Right lobe of liver (tissue), 6 donors: ENCODE measurements at regions not wholly inside any gene's neighbourhood (a gene's known extent, or its start where the extent isn't known, plus 50 kb on each side); places are given as distances from the start of the nearest gene placed in this dataset.

Experiments
- ATAC-seq, 4 donors: fragments of 200-7000 bp; cut with Tn5 transposase; one replicate each; pipeline ENCODE4 v1.9.1; 2020; ENCODE audit warnings: mild to moderate bottlenecking in 4 of 4, moderate library complexity in 4 of 4
- DNase-seq, 3 donors: peaks; one replicate each; pipeline ENCODE4 v3.0.0-alpha.2; 2020
- H3K27ac ChIP-seq, 3 donors: fragments of 200-600 bp; one replicate each; pipeline ENCODE4 v1.8.0; 2022
- H3K27me3 ChIP-seq, 2 donors: fragments of 200-600 bp; one replicate each; pipeline ENCODE4 v1.8.0; 2022
- H3K36me3 ChIP-seq, 4 donors: fragments of 200-600 bp; sonication (generic) in 1 of 4; one replicate each; pipeline versions ENCODE4 v1.5.1 to v1.8.0; 2017 to 2022; ENCODE audit warnings: control low read depth in 1 of 4
- H3K4me1 ChIP-seq, 4 donors: fragments of 200-600 bp; sonication (generic) in 1 of 4; one replicate each; pipeline versions ENCODE4 v1.5.1 to v1.8.0; 2017 to 2022; ENCODE audit warnings: control low read depth in 1 of 4
- H3K4me3 ChIP-seq, 3 donors: fragments of 200-600 bp; one replicate each; pipeline ENCODE4 v1.8.0; 2022
- H3K9me3 ChIP-seq, 4 donors: fragments of 200-600 bp; sonication (generic) in 1 of 4; one replicate each; pipeline versions ENCODE4 v1.5.1 to v1.8.0; 2017 to 2022; ENCODE audit warnings: control low read depth in 1 of 4
- POLR2A ChIP-seq: fragments of 450-650 bp; IDR thresholded peaks from one replicate; pipeline ENCODE4 v1.6.1; 2017; ENCODE audit warnings: antibody characterized with exemption, mild to moderate bottlenecking
- WGBS: methylation state at CpG from one replicate; pipeline ENCODE4 v1.1.6; 2018; ENCODE audit warnings: low coverage, low lambda C conversion rate; ENCODE audit not compliant: insufficient coverage; ENCODE audit errors: missing lambda C conversion rate; 5-methylcytosine and 5-hydroxymethylcytosine counted together
- intact Hi-C, 2 donors: fragments of 100-400 bp; cut with DNase I; formaldehyde crosslinking; loops; one replicate each; pipeline versions ENCODE4 v1.11.2 to v1.14.1; 2022
- TF ChIP-seq, protein P1 (sequence below), 4 donors: fragments of 200-600 bp in 3 of 4; fragments of 450-650 bp in 1 of 4; IDR thresholded peaks; one replicate each; pipeline versions ENCODE4 v1.5.1 to v1.8.0; 2016 to 2022; ENCODE audit warnings: antibody characterized with exemption in 4 of 4, mild to moderate bottlenecking in 2 of 4
- donor health status: DM: no; HTN: yes; CAD: no.
- donor health status: DM: no; HTN: no; CAD: no.
- donor health status: DM: no; HTN: no; CAD: no.
- donor health status: DM: no; HTN: yes; CAD: no.
- donor health status: DM: no; HTN: yes; CAD: no.

- Histone ChIP-seq H3K4me1 (no peaks in the 10 kb centered on the region), H3K4me3 (no peak overlapping the region), H3K9me3 (no peaks in the 10 kb centered on the region), H3K27ac (no peak overlapping the region), H3K27me3 (no peaks in the 10 kb centered on the region), H3K36me3 (no peaks in the 10 kb centered on the region)
- WGBS = 61% methylated on average over 2 of the region's 2 CpGs
- TF ChIP-seq, protein P1, sequence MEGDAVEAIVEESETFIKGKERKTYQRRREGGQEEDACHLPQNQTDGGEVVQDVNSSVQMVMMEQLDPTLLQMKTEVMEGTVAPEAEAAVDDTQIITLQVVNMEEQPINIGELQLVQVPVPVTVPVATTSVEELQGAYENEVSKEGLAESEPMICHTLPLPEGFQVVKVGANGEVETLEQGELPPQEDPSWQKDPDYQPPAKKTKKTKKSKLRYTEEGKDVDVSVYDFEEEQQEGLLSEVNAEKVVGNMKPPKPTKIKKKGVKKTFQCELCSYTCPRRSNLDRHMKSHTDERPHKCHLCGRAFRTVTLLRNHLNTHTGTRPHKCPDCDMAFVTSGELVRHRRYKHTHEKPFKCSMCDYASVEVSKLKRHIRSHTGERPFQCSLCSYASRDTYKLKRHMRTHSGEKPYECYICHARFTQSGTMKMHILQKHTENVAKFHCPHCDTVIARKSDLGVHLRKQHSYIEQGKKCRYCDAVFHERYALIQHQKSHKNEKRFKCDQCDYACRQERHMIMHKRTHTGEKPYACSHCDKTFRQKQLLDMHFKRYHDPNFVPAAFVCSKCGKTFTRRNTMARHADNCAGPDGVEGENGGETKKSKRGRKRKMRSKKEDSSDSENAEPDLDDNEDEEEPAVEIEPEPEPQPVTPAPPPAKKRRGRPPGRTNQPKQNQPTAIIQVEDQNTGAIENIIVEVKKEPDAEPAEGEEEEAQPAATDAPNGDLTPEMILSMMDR (IDR thresholded peaks at IDR 0.05) = no peak
- no peak for TF ChIP-seq POLR2A
- intact Hi-C loops = no loop called here
- no peak for ATAC-seq
- no peak for DNase-seq
Observed at GRCh38 chr9:1427875-1428274, 377.7 kb downstream of the DMRT2 start.

GRCh38 chr9:1429297-1429696, 379.1 kb downstream of the DMRT2 start:
- H3K4me3 ChIP-seq = no peak overlapping the region
- H3K36me3 ChIP-seq = no peaks in the 10 kb centered on the region
- 18% methylated on average over 5 of the region's 5 CpGs for WGBS
- peak; percentile 28 to 54 (median 51) for DNase-seq
- intact Hi-C loops = no loop called here
- no peaks in the 10 kb centered on the region for H3K4me1 ChIP-seq
- no peaks in the 10 kb centered on the region for H3K27me3 ChIP-seq
- no peak for TF ChIP-seq POLR2A
- TF ChIP-seq, protein P1 (IDR thresholded peaks at IDR 0.05) = peak; percentile 38 to 60 (median 48)
- no peak overlapping the region for H3K27ac ChIP-seq
- no peaks in the 10 kb centered on the region for H3K9me3 ChIP-seq
- ATAC-seq = peak; percentile 70 to 82 (median 76)

DNA sequence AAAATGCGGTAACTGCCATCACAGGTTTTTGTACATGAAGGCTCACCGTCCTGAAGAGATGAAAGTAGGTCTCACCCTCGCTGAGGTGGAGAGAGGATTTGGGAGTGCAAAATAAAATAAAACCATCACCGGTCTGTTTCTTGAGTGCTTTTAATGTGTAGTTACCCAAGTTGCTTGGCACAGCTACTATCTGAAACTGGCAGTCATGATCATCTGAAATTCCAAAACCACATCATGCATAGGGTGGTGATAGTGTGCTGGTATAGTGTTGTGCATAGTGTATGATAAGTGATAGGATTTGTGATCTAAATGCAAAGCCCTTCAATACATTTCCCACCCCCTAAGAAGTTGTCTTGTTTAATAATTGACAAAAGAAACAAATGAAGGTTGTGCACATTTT, 381.3 kb downstream of the DMRT2 start:
- no peak for TF ChIP-seq POLR2A
- TF ChIP-seq, protein P1 (IDR thresholded peaks at IDR 0.05) = no peak
- Histone ChIP-seq H3K4me3 (no peak overlapping the region), H3K27me3 (no peaks in the 10 kb centered on the region), H3K4me1 (no peaks in the 10 kb centered on the region), H3K27ac (no peak overlapping the region), H3K9me3 (no peaks in the 10 kb centered on the region), H3K36me3 (no peaks in the 10 kb centered on the region)
- 56% methylated on average over 3 of the region's 4 CpGs for WGBS
- intact Hi-C loops = no loop called here
- no peak for DNase-seq
- ATAC-seq = no peak

DNA sequence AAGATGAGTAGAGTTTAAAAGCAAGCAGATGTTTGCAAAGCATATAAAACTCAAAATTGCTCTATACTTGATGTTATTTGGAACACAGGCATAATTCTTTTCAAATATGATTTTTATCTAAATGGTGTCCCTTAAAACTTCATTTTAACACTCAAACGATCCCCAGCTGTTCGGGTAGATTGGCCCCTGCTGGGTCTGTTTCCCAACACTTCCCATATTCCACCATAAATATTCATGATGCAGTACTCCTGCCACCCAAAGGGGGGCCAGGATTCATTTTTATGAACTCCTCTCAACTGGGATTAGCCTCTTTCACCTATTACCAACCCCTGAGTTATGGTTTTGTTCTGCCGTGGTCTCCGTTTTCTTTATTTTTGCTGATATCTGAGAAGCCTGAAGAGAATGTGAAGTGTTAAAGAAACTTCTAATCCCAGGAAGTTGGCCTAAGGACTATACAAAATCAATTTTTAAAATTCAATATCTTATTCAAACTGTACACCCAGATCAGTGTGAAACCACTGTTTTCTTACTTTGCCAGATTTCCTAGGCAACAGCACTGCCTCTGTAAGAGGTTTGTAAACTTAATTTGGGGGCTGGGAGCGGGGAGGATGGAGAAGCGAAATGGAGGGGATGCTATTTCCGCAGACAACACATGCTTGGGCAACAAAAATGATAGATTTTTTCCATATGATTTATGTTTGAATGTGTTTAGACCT, 384.1 kb downstream of the DMRT2 start:
- Histone ChIP-seq H3K4me3 (no peak overlapping the region), H3K36me3 (no peaks in the 10 kb centered on the region), H3K27ac (no peak overlapping the region), H3K9me3 (no peaks in the 10 kb centered on the region), H3K27me3 (no peaks in the 10 kb centered on the region), H3K4me1 (no peaks in the 10 kb centered on the region)
- TF ChIP-seq, protein P1 (IDR thresholded peaks at IDR 0.05) = no peak
- no peak for TF ChIP-seq POLR2A
- no peak for DNase-seq
- 51% methylated on average over 7 of the region's 7 CpGs for WGBS
- intact Hi-C loops = no loop called here
- no peak for ATAC-seq
